Breast epithelium (tissue), 3 donors: ENCODE measurements at regions not wholly inside any gene's neighbourhood (a gene's known extent, or its start where the extent isn't known, plus 50 kb on each side); places are given as distances from the start of the nearest gene placed in this dataset.

ENCODE experiments used
- POLR2A ChIP-seq: fragments of 450-650 bp; IDR thresholded peaks from one replicate; pipeline ENCODE4 v1.6.1; 2016; ENCODE audit warnings: antibody characterized with exemption, mild to moderate bottlenecking, moderate library complexity
- TF ChIP-seq, protein P1 (sequence below), 3 donors: fragments of 450-650 bp; IDR thresholded peaks; one replicate each; pipeline ENCODE4 v1.5.1; 2016 to 2017; ENCODE audit warnings: antibody characterized with exemption in 3 of 3, mild to moderate bottlenecking in 3 of 3, moderate library complexity in 3 of 3

DNA sequence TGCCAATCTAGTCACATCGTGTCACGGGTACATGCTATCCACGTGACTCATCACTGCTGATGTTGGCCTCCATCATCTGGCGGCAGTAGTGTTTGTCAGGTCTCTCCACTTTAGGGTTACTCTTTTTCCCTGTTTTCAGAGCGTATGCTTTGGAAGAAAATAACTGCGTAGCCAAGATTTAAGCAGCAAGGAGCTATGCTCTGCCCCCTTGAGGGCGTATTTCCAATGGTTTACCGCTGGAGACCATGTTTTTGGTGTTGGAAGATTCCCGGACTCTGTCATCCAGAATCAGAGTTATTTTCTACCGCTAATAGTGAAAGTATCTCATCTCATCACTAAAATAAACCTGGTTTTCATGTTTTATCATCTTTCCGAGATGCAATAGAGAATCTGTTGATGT, 306.5 kb downstream of the C6orf118 start:
- TF ChIP-seq, protein P1, sequence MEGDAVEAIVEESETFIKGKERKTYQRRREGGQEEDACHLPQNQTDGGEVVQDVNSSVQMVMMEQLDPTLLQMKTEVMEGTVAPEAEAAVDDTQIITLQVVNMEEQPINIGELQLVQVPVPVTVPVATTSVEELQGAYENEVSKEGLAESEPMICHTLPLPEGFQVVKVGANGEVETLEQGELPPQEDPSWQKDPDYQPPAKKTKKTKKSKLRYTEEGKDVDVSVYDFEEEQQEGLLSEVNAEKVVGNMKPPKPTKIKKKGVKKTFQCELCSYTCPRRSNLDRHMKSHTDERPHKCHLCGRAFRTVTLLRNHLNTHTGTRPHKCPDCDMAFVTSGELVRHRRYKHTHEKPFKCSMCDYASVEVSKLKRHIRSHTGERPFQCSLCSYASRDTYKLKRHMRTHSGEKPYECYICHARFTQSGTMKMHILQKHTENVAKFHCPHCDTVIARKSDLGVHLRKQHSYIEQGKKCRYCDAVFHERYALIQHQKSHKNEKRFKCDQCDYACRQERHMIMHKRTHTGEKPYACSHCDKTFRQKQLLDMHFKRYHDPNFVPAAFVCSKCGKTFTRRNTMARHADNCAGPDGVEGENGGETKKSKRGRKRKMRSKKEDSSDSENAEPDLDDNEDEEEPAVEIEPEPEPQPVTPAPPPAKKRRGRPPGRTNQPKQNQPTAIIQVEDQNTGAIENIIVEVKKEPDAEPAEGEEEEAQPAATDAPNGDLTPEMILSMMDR (IDR thresholded peaks at IDR 0.05): no peak
- TF ChIP-seq POLR2A: no peak
